Upper lobe of right lung (tissue), 1 donor: ENCODE measurements at regions not wholly inside any gene's neighbourhood (a gene's known extent, or its start where the extent isn't known, plus 50 kb on each side); places are given as distances from the start of the nearest gene placed in this dataset.
"Not testable (repeated sequence)": the region's sequence is repeated elsewhere in the genome, so short reads cannot be mapped to it uniquely, and the experiment has no call there.

ENCODE experiments used
- ATAC-seq: fragments of 200-7000 bp; cut with Tn5 transposase; one replicate; pipeline ENCODE4 v1.9.1; 2020; ENCODE audit warnings: mild to moderate bottlenecking, moderate library complexity
- DNase-seq: peaks from one replicate; pipeline ENCODE4 v3.0.0-alpha.2; 2020
- H3K27ac ChIP-seq: fragments of 200-600 bp; one replicate; pipeline ENCODE4 v1.8.0; 2022
- H3K27me3 ChIP-seq: fragments of 200-600 bp; one replicate; pipeline ENCODE4 v1.8.0; 2022; ENCODE audit warnings: mild to moderate bottlenecking
- H3K36me3 ChIP-seq: fragments of 200-600 bp; one replicate; pipeline ENCODE4 v1.8.0; 2022
- H3K4me1 ChIP-seq: fragments of 200-600 bp; one replicate; pipeline ENCODE4 v1.8.0; 2022
- H3K4me3 ChIP-seq: fragments of 200-600 bp; one replicate; pipeline ENCODE4 v1.8.0; 2022; ENCODE audit warnings: mild to moderate bottlenecking
- H3K9me3 ChIP-seq: fragments of 200-600 bp; one replicate; pipeline ENCODE4 v1.8.0; 2022
- intact Hi-C: fragments of 100-400 bp; cut with DNase I; formaldehyde crosslinking; loops from one replicate; pipeline ENCODE4 v1.11.0; 2022
- TF ChIP-seq, protein P1 (sequence below): fragments of 200-600 bp; IDR thresholded peaks from one replicate; pipeline ENCODE4 v1.8.0; 2022; ENCODE audit warnings: antibody characterized with exemption
- donor health status: DM: no; HTN: yes; CAD: no; lungs with severe emphysema.

DNA sequence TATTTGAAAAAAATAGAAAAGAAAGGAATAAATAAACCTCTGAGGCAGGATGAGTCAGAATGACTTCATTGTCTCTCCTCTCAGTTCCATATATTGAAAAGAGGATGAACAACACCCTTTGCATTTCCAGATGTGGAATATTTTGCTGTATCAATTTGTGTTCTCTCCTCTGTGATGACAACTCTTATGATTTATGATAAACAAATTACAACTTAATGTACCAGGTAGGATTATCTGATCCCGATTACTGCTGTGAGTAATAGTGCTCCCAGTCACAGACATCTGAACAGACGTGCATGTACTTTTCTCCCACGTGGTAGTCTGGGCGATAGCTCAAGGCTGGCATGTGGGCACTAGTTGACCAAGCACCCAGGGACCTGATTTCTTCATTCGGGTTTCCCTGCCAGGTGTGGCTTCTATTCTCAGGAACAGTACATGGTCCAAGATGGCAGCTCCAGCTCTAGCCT is 142.1 kb upstream of the SULF2 start:
- intact Hi-C loops: no loop called here

DNA sequence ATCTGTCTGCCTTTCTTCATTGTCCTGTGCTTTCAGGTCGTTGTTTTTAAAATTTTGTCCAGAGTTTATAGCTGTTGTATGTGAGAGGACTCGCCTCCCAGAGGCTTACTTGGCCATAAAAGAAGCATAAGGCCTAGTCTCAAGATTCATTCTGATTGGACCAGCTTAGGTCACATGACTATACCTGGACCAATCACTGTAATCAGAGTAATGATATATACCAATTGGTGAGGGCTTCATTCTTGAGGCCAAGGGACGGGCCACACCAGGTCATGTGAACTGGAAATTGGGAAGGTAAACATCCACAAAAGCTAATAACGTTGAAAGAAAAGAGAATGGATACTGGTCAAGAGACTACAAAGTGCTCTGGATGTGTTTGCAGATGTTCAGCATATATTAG is 141.4 kb upstream of the SULF2 start:
- TF ChIP-seq, protein P1, sequence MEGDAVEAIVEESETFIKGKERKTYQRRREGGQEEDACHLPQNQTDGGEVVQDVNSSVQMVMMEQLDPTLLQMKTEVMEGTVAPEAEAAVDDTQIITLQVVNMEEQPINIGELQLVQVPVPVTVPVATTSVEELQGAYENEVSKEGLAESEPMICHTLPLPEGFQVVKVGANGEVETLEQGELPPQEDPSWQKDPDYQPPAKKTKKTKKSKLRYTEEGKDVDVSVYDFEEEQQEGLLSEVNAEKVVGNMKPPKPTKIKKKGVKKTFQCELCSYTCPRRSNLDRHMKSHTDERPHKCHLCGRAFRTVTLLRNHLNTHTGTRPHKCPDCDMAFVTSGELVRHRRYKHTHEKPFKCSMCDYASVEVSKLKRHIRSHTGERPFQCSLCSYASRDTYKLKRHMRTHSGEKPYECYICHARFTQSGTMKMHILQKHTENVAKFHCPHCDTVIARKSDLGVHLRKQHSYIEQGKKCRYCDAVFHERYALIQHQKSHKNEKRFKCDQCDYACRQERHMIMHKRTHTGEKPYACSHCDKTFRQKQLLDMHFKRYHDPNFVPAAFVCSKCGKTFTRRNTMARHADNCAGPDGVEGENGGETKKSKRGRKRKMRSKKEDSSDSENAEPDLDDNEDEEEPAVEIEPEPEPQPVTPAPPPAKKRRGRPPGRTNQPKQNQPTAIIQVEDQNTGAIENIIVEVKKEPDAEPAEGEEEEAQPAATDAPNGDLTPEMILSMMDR: no peak
- Histone ChIP-seq H3K9me3 (no peaks in the 10 kb centered on the region), H3K36me3 (no peaks in the 10 kb centered on the region), H3K4me1 (no peaks in the 10 kb centered on the region), H3K27ac (no peak overlapping the region), H3K4me3 (no peak overlapping the region), H3K27me3 (peaks cover 6% of the 10 kb centered on the region)
- intact Hi-C loops: no loop called here
- DNase-seq (no peak), ATAC-seq (no peak)

More for the DNA sequence above, 142.1 kb upstream of the SULF2 start:
- ATAC-seq: no peak
- Histone ChIP-seq H3K27me3 (peaks cover 6% of the 10 kb centered on the region), H3K4me3 (no peak overlapping the region), H3K4me1 (no peaks in the 10 kb centered on the region), H3K36me3 (no peaks in the 10 kb centered on the region), H3K27ac (no peak overlapping the region), H3K9me3 (no peaks in the 10 kb centered on the region)
- TF ChIP-seq, protein P1: no peak
- DNase-seq: no peak

DNA sequence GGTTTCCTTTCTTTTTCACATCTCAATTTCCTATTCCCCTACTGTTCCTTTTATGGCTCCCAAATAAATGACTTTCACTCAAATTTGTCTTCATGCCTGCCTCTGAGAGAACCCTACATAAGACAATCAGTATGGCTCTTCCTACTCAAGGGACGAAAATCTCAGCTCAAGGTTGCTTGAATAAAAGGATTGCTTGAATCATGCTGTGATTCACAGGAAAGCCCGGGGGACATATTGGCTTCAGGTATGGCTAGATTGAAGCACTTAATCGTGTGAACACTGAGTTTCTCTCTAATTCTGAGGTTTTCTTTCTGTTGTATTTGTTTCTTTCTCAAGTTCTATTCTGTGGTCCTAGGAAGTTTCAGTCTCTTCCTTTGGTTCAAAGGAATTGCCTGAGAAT is 140.3 kb upstream of the SULF2 start:
- Histone ChIP-seq H3K36me3 (no peaks in the 10 kb centered on the region), H3K4me1 (no peaks in the 10 kb centered on the region), H3K9me3 (no peaks in the 10 kb centered on the region), H3K27ac (no peak overlapping the region), H3K27me3 (peaks cover 17% of the 10 kb centered on the region), H3K4me3 (no peak overlapping the region)
- DNase-seq (no peak), ATAC-seq (no peak)
- TF ChIP-seq, protein P1: no peak
- intact Hi-C loops: no loop called here

DNA sequence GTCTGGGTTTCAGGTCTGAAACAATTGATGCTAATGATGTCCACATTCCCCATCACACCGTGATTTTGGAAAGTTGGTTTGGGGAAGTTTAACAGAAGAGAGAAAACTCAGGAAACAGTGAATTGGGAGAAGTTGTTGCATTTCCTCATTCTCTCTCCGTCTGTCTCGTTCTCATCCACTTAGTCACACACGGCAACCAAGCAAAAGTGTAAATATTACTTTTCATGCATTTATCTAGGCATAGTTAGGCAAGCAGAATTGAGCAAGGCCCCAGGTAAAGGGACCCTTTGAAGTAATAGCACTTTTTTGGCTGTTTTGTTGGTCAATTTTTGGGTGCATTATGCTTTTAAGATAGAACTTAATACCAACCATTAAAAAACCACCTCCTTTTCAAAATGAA is 137.0 kb upstream of the SULF2 start:
- H3K4me3 ChIP-seq: no peak overlapping the region
- ATAC-seq: no peak
- DNase-seq: no peak
- peaks cover 17% of the 10 kb centered on the region for H3K27me3 ChIP-seq
- H3K27ac ChIP-seq: no peak overlapping the region
- no peaks in the 10 kb centered on the region for H3K36me3 ChIP-seq
- no peaks in the 10 kb centered on the region for H3K9me3 ChIP-seq
- TF ChIP-seq, protein P1: no peak
- H3K4me1 ChIP-seq: no peaks in the 10 kb centered on the region
- intact Hi-C loops: no loop called here

DNA sequence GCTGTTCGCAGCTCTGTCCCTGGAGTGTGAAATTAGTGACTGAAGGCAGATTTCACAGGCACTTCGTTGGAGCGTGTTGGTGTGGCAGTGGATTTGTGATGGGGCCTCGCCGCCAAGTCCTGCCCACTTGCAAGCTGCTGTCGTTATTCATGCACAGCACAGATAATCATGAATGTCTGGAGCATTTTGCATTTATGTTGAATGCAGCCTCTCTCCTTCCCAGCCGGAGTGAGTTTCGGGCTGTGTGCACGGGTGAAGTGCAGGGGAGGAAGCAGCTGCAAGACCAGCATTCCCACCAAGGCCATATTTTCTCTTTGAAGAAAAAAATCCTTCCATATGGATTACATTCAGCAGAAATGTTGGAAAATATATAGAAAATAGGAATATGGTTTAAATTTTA is 136.5 kb upstream of the SULF2 start:
- H3K9me3 ChIP-seq, intact Hi-C loops, DNase-seq, ATAC-seq, H3K4me3 ChIP-seq, H3K36me3 ChIP-seq, H3K27ac ChIP-seq, H3K4me1 ChIP-seq: not testable (repeated sequence)
- H3K27me3 ChIP-seq: peaks cover 17% of the 10 kb centered on the region

DNA sequence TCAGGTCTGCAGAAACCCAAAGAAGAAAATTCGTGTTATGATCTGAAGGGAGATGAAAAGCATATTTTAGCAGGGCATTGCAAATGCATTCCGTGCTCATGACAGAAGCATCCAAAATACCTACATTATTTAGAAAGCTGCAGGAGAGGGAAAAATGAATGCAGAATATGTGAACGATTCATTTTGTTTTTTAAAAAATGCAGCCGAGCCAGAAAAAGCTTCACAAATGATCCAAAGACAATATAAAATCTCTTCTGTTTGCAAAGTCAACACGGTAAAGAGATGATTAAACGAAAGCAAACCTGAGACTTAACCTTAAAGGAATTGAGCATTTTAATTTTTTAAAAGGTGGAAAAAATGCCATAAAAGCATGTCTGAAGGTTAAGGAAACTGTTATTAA is 136.1 kb upstream of the SULF2 start:
- peaks cover 17% of the 10 kb centered on the region for H3K27me3 ChIP-seq
- no peaks in the 10 kb centered on the region for H3K9me3 ChIP-seq
- intact Hi-C loops: no loop called here
- H3K27ac ChIP-seq: no peak overlapping the region
- no peak overlapping the region for H3K4me3 ChIP-seq
- no peak for ATAC-seq
- H3K4me1 ChIP-seq: no peaks in the 10 kb centered on the region
- H3K36me3 ChIP-seq: no peaks in the 10 kb centered on the region
- DNase-seq: no peak
- TF ChIP-seq, protein P1: no peak
